HG03575 (cell line): ENCODE measurements at regions not wholly inside any gene's neighbourhood (a gene's known extent, or its start where the extent isn't known, plus 50 kb on each side); places are given as distances from the start of the nearest gene placed in this dataset.
"Not testable (repeated sequence)": the region's sequence is repeated elsewhere in the genome, so short reads cannot be mapped to it uniquely, and the experiment has no call there.

ENCODE experiments used
- ATAC-seq: cut with Tn5 transposase; IDR thresholded peaks from one replicate; pipeline ENCODE4 v1.9.1; 2021; ENCODE audit not compliant: unreplicated experiment, insufficient number of reproducible peaks, low FRiP score; ENCODE audit errors: extremely low read depth

DNA sequence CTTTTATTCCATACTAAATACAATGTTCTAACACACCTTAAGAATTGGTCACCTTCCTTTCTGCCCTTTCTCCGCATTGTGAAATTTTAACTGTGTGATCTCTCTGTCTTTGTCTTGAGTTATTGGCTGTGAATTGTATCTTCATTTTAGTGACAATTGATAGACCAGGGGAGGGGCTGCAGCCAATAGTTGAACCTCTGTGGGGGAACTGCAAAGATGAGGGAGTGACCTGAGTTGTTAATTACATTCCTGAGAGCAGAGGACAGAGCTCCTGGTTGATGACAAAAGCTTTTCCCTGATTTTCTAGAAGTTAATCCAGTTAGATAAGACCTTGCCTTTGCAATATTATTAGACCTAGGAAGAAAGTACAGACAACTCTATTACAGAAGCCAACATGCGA is 1535.7 kb downstream of the BRINP3 start:
- ATAC-seq: no peak

- ATAC-seq: no peak
Observed at GRCh38 chr1:188949701-188950100, 1528.0 kb downstream of the BRINP3 start.

DNA sequence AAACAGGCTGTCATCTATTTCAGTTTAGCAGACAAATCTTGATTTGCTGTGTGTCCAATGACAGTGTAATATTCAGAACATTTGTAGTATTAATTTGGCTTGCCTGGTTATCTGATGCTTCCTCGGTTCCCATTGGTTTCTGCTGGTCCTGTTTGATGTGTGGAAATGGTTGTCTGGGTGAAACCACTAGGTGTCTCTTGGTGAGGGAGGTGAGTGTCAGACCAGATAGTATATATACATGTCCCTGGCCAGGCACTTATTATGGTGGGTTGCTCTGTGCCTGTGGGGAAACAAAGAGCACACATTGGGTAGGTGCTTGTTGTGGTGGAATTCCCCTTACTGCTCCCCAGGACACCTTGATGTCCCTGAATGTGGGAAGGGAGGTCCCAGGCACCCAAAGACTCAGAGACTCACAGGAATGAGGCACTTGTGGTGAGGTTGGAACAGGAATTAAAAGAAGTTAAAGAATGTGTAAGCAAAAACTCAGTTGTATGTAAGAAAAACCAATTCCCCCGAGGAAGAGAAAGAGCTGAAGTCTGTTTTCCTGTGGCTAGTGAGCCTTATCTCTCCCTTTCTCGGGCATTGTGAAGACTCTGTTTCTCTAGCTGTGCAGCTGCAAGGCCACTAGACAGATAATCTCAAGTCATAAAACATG is 1519.1 kb downstream of the BRINP3 start:
- ATAC-seq: no peak

GRCh38 chr1:188986745-188987417 is 1490.8 kb downstream of the BRINP3 start:
- no peak for ATAC-seq

DNA sequence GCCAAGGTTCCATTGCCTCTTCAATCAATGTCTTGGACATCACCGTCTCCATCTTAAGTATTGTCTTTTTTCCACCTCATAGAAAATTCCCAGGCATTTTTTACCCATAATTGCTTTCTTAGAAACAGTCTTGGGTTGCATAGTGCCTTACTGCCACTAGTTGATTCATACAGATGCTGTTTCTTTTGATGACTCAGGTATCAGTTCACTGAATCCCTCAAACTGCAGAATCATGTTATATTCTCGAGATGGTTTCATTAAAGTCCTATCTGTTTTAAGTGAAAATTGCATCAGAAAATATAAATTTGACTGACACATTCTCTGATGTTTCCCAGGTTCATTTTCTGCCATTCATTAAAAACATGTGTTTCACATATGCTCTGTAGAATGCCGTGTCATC is 1489.1 kb downstream of the BRINP3 start:
- ATAC-seq: no peak

DNA sequence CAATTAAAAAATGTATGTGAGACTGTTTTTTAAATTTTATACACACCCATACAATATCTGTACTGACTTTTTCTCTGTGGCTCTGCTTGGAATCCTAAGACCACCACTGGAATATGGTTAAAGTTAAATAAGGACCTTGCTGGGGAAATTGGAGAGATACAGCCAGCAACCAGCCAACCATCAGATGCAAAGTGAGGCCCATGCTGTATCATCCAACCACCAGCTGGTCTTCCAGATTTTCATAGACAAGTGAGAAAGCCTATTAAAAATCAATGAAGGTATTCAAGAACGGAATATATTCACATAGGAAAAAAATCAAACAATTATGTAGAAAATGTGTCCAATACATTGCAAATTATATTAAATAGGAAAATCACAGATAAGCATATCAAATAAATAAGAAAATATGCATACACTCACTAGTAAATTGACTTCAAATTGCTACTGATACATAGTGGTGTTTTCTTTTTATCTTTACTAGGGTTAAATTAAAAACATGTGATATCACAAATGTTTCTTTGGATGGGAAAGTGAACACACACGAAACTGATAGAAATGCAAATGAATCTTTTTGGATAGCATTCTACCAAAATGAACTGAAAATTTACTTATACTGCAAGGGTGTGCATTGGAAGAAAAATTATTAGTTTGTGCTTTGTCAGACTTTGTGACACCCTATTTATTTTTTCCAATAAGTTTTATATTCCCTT is 1486.3 kb downstream of the BRINP3 start:
- no peak for ATAC-seq

DNA sequence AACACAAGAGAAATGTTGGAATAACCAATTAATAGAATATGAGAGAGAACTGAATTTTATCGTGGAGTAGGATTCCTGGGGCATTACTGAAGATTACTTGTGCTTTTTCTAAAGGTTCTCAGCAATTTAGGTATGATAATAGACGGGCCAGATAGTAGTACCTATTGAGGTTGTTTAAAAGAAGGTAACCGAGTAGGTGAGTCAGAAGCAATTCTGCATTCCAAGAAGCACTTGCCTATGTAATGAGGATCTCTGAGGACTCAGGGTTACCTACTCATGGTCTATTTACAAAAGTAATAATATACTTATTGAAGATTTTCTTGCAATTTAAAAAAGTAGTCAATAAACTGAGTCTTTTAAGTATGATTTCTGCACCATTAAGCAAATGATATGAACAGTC is 1469.8 kb downstream of the BRINP3 start:
- ATAC-seq: no peak

DNA sequence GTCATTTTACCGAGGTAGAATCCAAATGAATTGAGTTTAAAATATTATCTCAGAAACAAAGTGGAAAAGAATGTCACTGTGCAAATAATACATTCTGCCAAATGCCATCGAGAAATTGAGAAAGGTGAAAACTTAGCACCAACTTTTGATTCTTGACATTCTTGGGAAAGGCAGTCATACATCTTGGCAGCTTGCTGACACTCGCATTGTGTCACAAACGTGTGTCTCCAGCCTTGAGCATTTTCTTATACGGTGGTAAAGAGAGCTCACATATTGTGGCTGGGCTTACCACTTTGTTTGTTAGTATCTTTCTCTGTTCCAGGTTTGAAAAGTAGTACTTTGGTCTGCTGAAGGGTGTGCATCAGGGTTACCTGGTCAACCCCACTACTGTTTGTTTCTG is 1456.1 kb downstream of the BRINP3 start:
- no peak for ATAC-seq

GRCh38 chr1:189022015-189022414 is 1455.6 kb downstream of the BRINP3 start:
- ATAC-seq: no peak

DNA sequence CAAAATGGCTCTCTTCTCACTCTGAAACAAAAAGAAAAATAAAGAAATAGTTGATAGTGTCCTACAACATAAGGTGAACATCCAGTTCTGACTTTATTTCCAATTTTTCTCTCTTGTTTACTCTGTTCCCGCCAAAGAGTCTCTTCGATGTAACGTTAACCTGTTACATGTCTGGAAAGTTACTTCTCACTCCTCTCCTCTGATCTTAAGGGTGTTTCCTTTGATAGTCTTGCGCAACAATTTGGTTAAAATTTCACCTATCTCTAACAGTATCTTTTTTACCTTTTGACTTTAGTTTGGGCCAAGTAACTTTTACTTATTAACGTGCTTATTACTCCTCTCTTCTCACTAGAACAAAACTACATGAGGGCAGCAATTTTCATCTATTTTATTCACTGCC is 1450.2 kb downstream of the BRINP3 start:
- no peak for ATAC-seq

DNA sequence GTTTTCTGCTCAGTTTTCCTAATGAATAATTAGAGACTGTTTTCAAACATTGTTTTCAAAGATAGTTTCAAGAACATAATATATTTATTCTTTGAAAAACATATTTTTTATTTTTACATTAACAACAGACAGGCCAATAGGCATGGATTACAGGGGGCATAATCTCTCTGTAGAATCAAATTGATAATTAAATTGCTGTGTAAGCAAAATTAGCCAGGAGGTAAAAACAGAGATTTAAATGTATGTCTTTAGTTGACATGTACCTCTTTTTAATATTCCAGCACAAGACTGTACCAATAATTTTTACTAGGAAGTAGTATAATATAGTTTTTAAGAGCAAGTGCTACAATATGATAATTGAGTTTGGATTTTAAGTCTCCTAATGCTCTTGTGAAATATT is 1444.5 kb downstream of the BRINP3 start:
- no peak for ATAC-seq

- no peak for ATAC-seq
Observed at GRCh38 chr1:189036628-189037027, 1441.0 kb downstream of the BRINP3 start.

GRCh38 chr1:189046127-189046526 is 1431.5 kb downstream of the BRINP3 start:
- ATAC-seq: no peak

DNA sequence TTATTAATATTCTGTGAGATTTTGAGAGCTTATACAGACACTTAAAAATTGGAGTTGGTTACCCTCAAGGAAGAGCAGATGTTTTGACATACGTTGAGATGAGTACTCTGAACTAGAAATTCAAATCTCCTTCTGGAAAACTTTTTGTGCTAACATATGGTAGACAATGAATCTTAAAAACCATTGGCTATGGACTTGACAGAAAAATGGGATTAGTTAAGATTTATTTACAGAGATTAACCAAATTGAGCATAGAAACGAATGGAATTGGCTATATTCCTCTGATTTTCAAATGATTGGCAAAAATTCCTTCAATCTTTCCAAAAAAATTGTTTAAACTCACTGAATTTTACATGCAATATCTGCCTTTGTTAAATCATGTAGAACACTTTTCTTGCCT is 1392.9 kb downstream of the BRINP3 start:
- no peak for ATAC-seq

DNA sequence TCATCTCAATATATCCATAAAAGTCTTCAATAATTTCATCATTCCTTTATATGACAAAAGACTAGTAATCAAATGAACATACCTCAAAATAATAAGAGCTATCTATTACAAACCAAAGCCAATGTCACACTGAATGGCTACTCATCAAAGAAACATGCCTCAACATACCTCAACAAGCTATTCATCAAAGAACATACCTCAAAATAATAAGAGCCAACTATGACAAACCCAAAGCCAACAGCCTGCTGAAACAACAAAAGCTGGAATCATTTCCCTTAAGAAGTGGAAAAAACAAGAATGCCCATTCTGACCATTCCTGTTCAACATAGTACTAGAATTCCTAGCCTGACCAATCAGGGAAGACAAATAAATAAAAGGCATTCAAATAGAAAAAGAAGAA is 1373.7 kb downstream of the BRINP3 start:
- ATAC-seq: no peak

GRCh38 chr1:189117072-189117770 is 1360.4 kb downstream of the BRINP3 start:
- ATAC-seq: no peak

- ATAC-seq: no peak
Observed at GRCh38 chr1:189121941-189122340, 1355.7 kb downstream of the BRINP3 start.

DNA sequence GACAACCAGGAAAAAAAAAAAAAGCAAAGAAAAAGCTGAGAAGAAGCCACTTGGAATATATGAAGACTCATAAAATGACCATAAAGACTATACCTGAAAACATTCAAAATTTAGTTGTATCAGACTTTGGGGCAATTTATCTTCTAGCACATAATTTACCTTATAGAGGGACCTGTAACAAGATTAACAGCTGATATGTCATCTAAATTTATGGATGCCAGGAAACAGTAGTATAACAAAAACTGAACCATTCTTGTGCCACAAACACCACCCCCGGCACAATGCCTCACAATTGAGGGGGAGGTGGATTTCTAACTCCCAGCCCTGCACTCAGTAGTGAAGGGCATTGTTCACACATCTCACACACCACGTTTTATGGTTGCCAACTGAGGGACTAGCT is 1352.0 kb downstream of the BRINP3 start:
- ATAC-seq: no peak

- ATAC-seq: no peak
Observed at GRCh38 chr1:189131576-189131975, 1346.1 kb downstream of the BRINP3 start.

- not testable (repeated sequence) for ATAC-seq
Observed at GRCh38 chr1:189139748-189140147, 1337.9 kb downstream of the BRINP3 start.
